ENCODE measurements at regions not wholly inside any gene's neighbourhood (a gene's known extent, or its start where the extent isn't known, plus 50 kb on each side); places are given as distances from the start of the nearest gene placed in this dataset.

- DNase-seq (ENCODE audit: extremely low read depth in 1 of 2, low read depth in 1 of 2), result no peak
Observed at GRCh38 chr2:23183733-23184132, 201.2 kb upstream of the KLHL29 start.

- no peak for DNase-seq (ENCODE audit: extremely low read depth in 1 of 2, low read depth in 1 of 2)
Observed at GRCh38 chr2:23198316-23199114, 186.5 kb upstream of the KLHL29 start.

GRCh38 chr2:23199115-23199918 is 185.7 kb upstream of the KLHL29 start:
- DNase-seq (ENCODE audit: extremely low read depth in 1 of 2, low read depth in 1 of 2), result no peak

- DNase-seq (ENCODE audit: extremely low read depth in 1 of 2, low read depth in 1 of 2), result no peak
Observed at GRCh38 chr2:23200068-23200786, 184.8 kb upstream of the KLHL29 start.

- DNase-seq (ENCODE audit: extremely low read depth in 1 of 2, low read depth in 1 of 2), result no peak
Observed at GRCh38 chr2:23200787-23201114, 184.2 kb upstream of the KLHL29 start.

- DNase-seq (ENCODE audit: extremely low read depth in 1 of 2, low read depth in 1 of 2), result no peak
Observed at GRCh38 chr2:23203383-23203782, 181.6 kb upstream of the KLHL29 start.

GRCh38 chr2:23204685-23205242 is 180.2 kb upstream of the KLHL29 start:
- DNase-seq (ENCODE audit: extremely low read depth in 1 of 2, low read depth in 1 of 2), result no peak

- no peak for DNase-seq (ENCODE audit: extremely low read depth in 1 of 2, low read depth in 1 of 2)
Observed at GRCh38 chr2:23206650-23207049, 178.3 kb upstream of the KLHL29 start.

- no peak for DNase-seq (ENCODE audit: extremely low read depth in 1 of 2, low read depth in 1 of 2)
Observed at GRCh38 chr2:23207871-23208270, 177.1 kb upstream of the KLHL29 start.

- DNase-seq (ENCODE audit: extremely low read depth in 1 of 2, low read depth in 1 of 2), result no peak
Observed at GRCh38 chr2:23208339-23208738, 176.6 kb upstream of the KLHL29 start.

- DNase-seq (ENCODE audit: extremely low read depth in 1 of 2, low read depth in 1 of 2), result no peak
Observed at GRCh38 chr2:23209059-23209458, 175.9 kb upstream of the KLHL29 start.

- no peak for DNase-seq (ENCODE audit: extremely low read depth in 1 of 2, low read depth in 1 of 2)
Observed at GRCh38 chr2:23211987-23212583, 172.9 kb upstream of the KLHL29 start.

GRCh38 chr2:23213196-23213595 is 171.8 kb upstream of the KLHL29 start:
- DNase-seq (ENCODE audit: extremely low read depth in 1 of 2, low read depth in 1 of 2), result no peak

- no peak for DNase-seq (ENCODE audit: extremely low read depth in 1 of 2, low read depth in 1 of 2)
Observed at GRCh38 chr2:23215016-23215415, 170.0 kb upstream of the KLHL29 start.

GRCh38 chr2:23219666-23220065 is 165.3 kb upstream of the KLHL29 start:
- DNase-seq (ENCODE audit: extremely low read depth in 1 of 2, low read depth in 1 of 2), result no peak

GRCh38 chr2:23220513-23221094 is 164.4 kb upstream of the KLHL29 start:
- no peak for DNase-seq (ENCODE audit: extremely low read depth in 1 of 2, low read depth in 1 of 2)

GRCh38 chr2:23221236-23221635 is 163.7 kb upstream of the KLHL29 start:
- no peak for DNase-seq (ENCODE audit: extremely low read depth in 1 of 2, low read depth in 1 of 2)

- no peak for DNase-seq (ENCODE audit: extremely low read depth in 1 of 2, low read depth in 1 of 2)
Observed at GRCh38 chr2:23221901-23222300, 163.1 kb upstream of the KLHL29 start.

GRCh38 chr2:23230885-23231284 is 154.1 kb upstream of the KLHL29 start:
- no peak for DNase-seq (ENCODE audit: extremely low read depth in 1 of 2, low read depth in 1 of 2)

- DNase-seq (ENCODE audit: extremely low read depth in 1 of 2, low read depth in 1 of 2), result no peak
Observed at GRCh38 chr2:23231865-23232264, 153.1 kb upstream of the KLHL29 start.

GRCh38 chr2:23235292-23235691 is 149.7 kb upstream of the KLHL29 start:
- DNase-seq (ENCODE audit: extremely low read depth in 1 of 2, low read depth in 1 of 2), result no peak
